ENCODE measurements at regions not wholly inside any gene's neighbourhood (a gene's known extent, or its start where the extent isn't known, plus 50 kb on each side); places are given as distances from the start of the nearest gene placed in this dataset.

- Histone ChIP-seq H3K4me3 (replicated peaks in 1 of 3; ENCODE audit: insufficient read depth in 1 of 3, low read depth in 2 of 3, low read length in 3 of 3) (no peak overlapping the region), H3K36me3 (replicated peaks in 1 of 2; ENCODE audit: control insufficient read depth in 1 of 2, insufficient read depth in 2 of 2, low read length in 2 of 2) (no peaks in the 10 kb centered on the region), H3K9ac (ENCODE audit: insufficient read depth, low read depth, low read length) (no peak overlapping the region), H3K9me3 (ENCODE audit: low read length) (no peaks in the 10 kb centered on the region), H3K27me3 (ENCODE audit: control insufficient read depth in 1 of 2, insufficient read depth in 2 of 2, low read length in 2 of 2) (no peaks in the 10 kb centered on the region; a peak in 1 of 5 replicates), H2AFZ (ENCODE audit: low read length) (no peak overlapping the region), H3K79me2 (ENCODE audit: insufficient read depth, low read length) (no peaks in the 10 kb centered on the region), H3K4me2 (ENCODE audit: low read depth, low read length) (no peak overlapping the region), H4K20me1 (ENCODE audit: insufficient read depth, low read length) (no peaks in the 10 kb centered on the region), H3K4me1 (ENCODE audit: insufficient read depth, low read length) (no peaks in the 10 kb centered on the region), H3K27ac (ENCODE audit: extremely low read length, insufficient read depth, low read length) (no peak overlapping the region)
- ATAC-seq: no peak
- intact Hi-C loops (cut with micrococcal nuclease; ENCODE audit: unreplicated experiment) (no loop called here), in situ Hi-C loops (cut with HindIII; ENCODE audit: extremely low pct_ligation_motif_present, low pct_unique_long_range_greater_than_20kb) (no loop called here)
- DNase-seq (ENCODE audit: low spot score): no peak
- POLR2A ChIA-PET: no interaction called here
- no peak for FAIRE-seq
- CTCF ChIA-PET (ENCODE audit: low intra/inter-chr PET ratio, low total read pairs): no interaction called here
- TF ChIP-seq ZNF282 (IDR thresholded peaks at IDR 0.05; ENCODE audit: partially characterized antibody): no peak
- WGBS (ENCODE audit: low lambda C conversion rate): 0% methylated on average over 2 of the region's 2 CpGs
- no TSS peak for BruUV-seq (replicated peaks)
Observed at GRCh38 chr11:134784046-134784445, 372.0 kb upstream of the B3GAT1 start.

GRCh38 chr11:134783234-134783633 lies 371.2 kb upstream of the B3GAT1 start:
- H3K36me3 ChIP-seq (replicated peaks in 1 of 2; ENCODE audit: control insufficient read depth in 1 of 2, insufficient read depth in 2 of 2, low read length in 2 of 2): no peaks in the 10 kb centered on the region
- no peaks in the 10 kb centered on the region for H3K79me2 ChIP-seq (ENCODE audit: insufficient read depth, low read length)
- POLR2A ChIA-PET: no interaction called here
- no peak overlapping the region for H3K4me3 ChIP-seq (replicated peaks in 1 of 3; ENCODE audit: insufficient read depth in 1 of 3, low read depth in 2 of 3, low read length in 3 of 3)
- DNase-seq (ENCODE audit: low spot score): no peak
- H2AFZ ChIP-seq (ENCODE audit: low read length): no peak overlapping the region
- WGBS (ENCODE audit: low lambda C conversion rate): 2% methylated on average over 4 of the region's 4 CpGs
- no peak overlapping the region for H3K27ac ChIP-seq (ENCODE audit: extremely low read length, insufficient read depth, low read length)
- H3K4me2 ChIP-seq (ENCODE audit: low read depth, low read length): no peak overlapping the region
- CTCF ChIA-PET (ENCODE audit: low intra/inter-chr PET ratio, low total read pairs): no interaction called here
- FAIRE-seq: no peak
- in situ Hi-C loops (cut with HindIII; ENCODE audit: extremely low pct_ligation_motif_present, low pct_unique_long_range_greater_than_20kb): no loop called here
- no peaks in the 10 kb centered on the region for H4K20me1 ChIP-seq (ENCODE audit: insufficient read depth, low read length)
- H3K27me3 ChIP-seq (ENCODE audit: control insufficient read depth in 1 of 2, insufficient read depth in 2 of 2, low read length in 2 of 2): no peaks in the 10 kb centered on the region; a peak in 1 of 5 replicates
- BruUV-seq (replicated peaks): no TSS peak
- ATAC-seq: no peak
- no peaks in the 10 kb centered on the region for H3K4me1 ChIP-seq (ENCODE audit: insufficient read depth, low read length)
- no peaks in the 10 kb centered on the region for H3K9me3 ChIP-seq (ENCODE audit: low read length)
- intact Hi-C loops (cut with micrococcal nuclease; ENCODE audit: unreplicated experiment): no loop called here
- no peak overlapping the region for H3K9ac ChIP-seq (ENCODE audit: insufficient read depth, low read depth, low read length)
- TF ChIP-seq ZFP36L1 (CRISPR knock-in tag; IDR thresholded peaks at IDR 0.05): no peak
- no peak for TF ChIP-seq ZNF564 (CRISPR knock-in tag; IDR thresholded peaks at IDR 0.05)
- TF ChIP-seq ZFY (CRISPR knock-in tag; IDR thresholded peaks at IDR 0.05): no peak
- TF ChIP-seq RNF2 (conservative IDR thresholded peaks at IDR 0.05; ENCODE audit: low read depth): no peak
- TF ChIP-seq PHF20 (CRISPR knock-in tag; IDR thresholded peaks at IDR 0.05): no peak
- no peak for TF ChIP-seq ZNF598 (CRISPR knock-in tag; IDR thresholded peaks at IDR 0.05; ENCODE audit: borderline replicate concordance)
- TF ChIP-seq RBM39 (IDR thresholded peaks at IDR 0.05; ENCODE audit: low read depth, low read length, poor library complexity, severe bottlenecking): no peak
- TF ChIP-seq ZNF44 (CRISPR knock-in tag; IDR thresholded peaks at IDR 0.05): no peak
